SH-SY5Y (cell line): ENCODE measurements at regions not wholly inside any gene's neighbourhood (a gene's known extent, or its start where the extent isn't known, plus 50 kb on each side); places are given as distances from the start of the nearest gene placed in this dataset.

Source experiments
- GATA2 ChIP-seq: IDR thresholded peaks from 2 replicates; pipeline ENCODE4 v1.6.1; 2011; ENCODE audit warnings: mild to moderate bottlenecking, low read depth, low read length
- GATA3 ChIP-seq: IDR thresholded peaks from 2 replicates; pipeline ENCODE4 v1.6.1; 2011; ENCODE audit warnings: low read depth, mild to moderate bottlenecking, low read length, moderate library complexity

- no peak for TF ChIP-seq GATA2
- TF ChIP-seq GATA3 = no peak
These were observed 259.4 kb upstream of the NSMCE3 start for GRCh38 chr15:29529043-29529442.
